DOHH2 (cell line): ENCODE measurements at regions not wholly inside any gene's neighbourhood (a gene's known extent, or its start where the extent isn't known, plus 50 kb on each side); places are given as distances from the start of the nearest gene placed in this dataset.
"Not testable (repeated sequence)": the region's sequence is repeated elsewhere in the genome, so short reads cannot be mapped to it uniquely, and the experiment has no call there.

Source experiments
- EZH2phosphoT487 ChIP-seq: fragments of 200-600 bp; sonication (generic); IDR thresholded peaks from 2 replicates; pipeline ENCODE4 v1.6.1; 2017; ENCODE audit warnings: borderline replicate concordance, mild to moderate bottlenecking, antibody characterized with exemption, low read length, moderate library complexity, mixed read lengths
- TF ChIP-seq, protein P1 (sequence below): fragments of 200-600 bp; sonication (generic); IDR thresholded peaks from one replicate; pipeline ENCODE4 v1.5.1; 2014; ENCODE audit warnings: antibody characterized with exemption, mild to moderate bottlenecking, low read depth, low read length; ENCODE audit not compliant: poor library complexity, severe bottlenecking

DNA sequence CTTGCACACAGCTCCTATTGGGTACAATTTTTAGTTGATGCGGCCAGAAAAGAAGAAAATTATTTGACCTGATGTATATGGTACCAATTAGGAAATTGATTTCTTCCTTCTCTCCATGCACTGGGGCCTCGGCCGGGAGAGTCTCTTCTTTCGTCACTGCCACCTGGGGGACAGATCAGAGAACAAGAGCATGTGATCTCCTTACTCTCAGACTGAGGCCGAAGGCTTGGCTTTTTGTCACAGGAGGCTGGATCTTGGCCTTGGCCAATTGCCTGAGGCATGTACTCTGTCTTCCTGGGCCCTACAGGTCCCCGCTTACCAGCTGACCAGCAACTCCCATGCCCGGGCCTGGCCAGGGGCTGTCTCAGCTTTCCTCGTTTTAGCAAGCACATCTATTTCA lies 330.3 kb downstream of the KLF13 start:
- TF ChIP-seq, protein P1, sequence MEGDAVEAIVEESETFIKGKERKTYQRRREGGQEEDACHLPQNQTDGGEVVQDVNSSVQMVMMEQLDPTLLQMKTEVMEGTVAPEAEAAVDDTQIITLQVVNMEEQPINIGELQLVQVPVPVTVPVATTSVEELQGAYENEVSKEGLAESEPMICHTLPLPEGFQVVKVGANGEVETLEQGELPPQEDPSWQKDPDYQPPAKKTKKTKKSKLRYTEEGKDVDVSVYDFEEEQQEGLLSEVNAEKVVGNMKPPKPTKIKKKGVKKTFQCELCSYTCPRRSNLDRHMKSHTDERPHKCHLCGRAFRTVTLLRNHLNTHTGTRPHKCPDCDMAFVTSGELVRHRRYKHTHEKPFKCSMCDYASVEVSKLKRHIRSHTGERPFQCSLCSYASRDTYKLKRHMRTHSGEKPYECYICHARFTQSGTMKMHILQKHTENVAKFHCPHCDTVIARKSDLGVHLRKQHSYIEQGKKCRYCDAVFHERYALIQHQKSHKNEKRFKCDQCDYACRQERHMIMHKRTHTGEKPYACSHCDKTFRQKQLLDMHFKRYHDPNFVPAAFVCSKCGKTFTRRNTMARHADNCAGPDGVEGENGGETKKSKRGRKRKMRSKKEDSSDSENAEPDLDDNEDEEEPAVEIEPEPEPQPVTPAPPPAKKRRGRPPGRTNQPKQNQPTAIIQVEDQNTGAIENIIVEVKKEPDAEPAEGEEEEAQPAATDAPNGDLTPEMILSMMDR, result not testable (repeated sequence)
- TF ChIP-seq EZH2phosphoT487, result not testable (repeated sequence)
